ENCODE measurements at regions not wholly inside any gene's neighbourhood (a gene's known extent, or its start where the extent isn't known, plus 50 kb on each side); places are given as distances from the start of the nearest gene placed in this dataset.
A peak's percentile ranks its signal among the peaks of the same experiment; 100 is the strongest.

DNA sequence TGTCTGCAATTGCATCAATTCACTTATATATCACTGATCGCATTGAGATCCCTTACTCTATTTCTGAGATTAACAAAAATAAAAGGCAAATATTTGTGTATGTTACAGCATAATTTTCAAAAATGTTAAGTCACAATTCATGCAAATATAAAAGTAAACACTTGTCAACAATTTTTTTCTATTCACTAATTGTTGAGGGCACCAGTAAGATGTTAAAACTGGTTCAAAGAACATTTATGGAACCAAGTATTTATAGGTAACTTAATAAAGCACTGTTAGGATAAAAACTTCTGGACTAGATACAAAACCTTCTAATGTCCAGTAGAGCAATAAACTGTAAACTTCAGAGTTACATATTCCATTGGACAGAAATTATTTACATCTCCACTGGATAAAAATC lies 586.1 kb upstream of the AUTS2 start:
- Histone ChIP-seq H3K27me3 (ENCODE audit: control insufficient read depth, low read length) (no peaks in the 10 kb centered on the region), H3K36me3 (ENCODE audit: control insufficient read depth, low read length) (no peaks in the 10 kb centered on the region), H3K79me2 (ENCODE audit: control insufficient read depth, low read length) (no peaks in the 10 kb centered on the region), H3K9me3 (ENCODE audit: control insufficient read depth, insufficient read depth, low read length) (no peaks in the 10 kb centered on the region), H3K9me2 (replicated peaks; ENCODE audit: control insufficient read depth, low read length) (no peaks in the 10 kb centered on the region), H3F3A (ENCODE audit: control insufficient read depth, insufficient read depth) (no peaks in the 10 kb centered on the region), H3K27ac (ENCODE audit: low read depth, low read length) (no peak overlapping the region), H3K4me3 (ENCODE audit: low read length) (no peak overlapping the region), H3K4me2 (ENCODE audit: low read length) (no peak overlapping the region), H3K4me1 (ENCODE audit: control insufficient read depth, low read length) (no peaks in the 10 kb centered on the region), H4K20me1 (ENCODE audit: control insufficient read depth, insufficient read depth, low read depth, low read length) (no peaks in the 10 kb centered on the region)
- TF ChIP-seq, protein P1, sequence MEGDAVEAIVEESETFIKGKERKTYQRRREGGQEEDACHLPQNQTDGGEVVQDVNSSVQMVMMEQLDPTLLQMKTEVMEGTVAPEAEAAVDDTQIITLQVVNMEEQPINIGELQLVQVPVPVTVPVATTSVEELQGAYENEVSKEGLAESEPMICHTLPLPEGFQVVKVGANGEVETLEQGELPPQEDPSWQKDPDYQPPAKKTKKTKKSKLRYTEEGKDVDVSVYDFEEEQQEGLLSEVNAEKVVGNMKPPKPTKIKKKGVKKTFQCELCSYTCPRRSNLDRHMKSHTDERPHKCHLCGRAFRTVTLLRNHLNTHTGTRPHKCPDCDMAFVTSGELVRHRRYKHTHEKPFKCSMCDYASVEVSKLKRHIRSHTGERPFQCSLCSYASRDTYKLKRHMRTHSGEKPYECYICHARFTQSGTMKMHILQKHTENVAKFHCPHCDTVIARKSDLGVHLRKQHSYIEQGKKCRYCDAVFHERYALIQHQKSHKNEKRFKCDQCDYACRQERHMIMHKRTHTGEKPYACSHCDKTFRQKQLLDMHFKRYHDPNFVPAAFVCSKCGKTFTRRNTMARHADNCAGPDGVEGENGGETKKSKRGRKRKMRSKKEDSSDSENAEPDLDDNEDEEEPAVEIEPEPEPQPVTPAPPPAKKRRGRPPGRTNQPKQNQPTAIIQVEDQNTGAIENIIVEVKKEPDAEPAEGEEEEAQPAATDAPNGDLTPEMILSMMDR (IDR thresholded peaks at IDR 0.05; ENCODE audit: low read depth, low read length, poor library complexity, severe bottlenecking): no peak
- no peak for TF ChIP-seq EZH2phosphoT487 (IDR thresholded peaks at IDR 0.05; ENCODE audit: borderline replicate concordance, low read length)

DNA sequence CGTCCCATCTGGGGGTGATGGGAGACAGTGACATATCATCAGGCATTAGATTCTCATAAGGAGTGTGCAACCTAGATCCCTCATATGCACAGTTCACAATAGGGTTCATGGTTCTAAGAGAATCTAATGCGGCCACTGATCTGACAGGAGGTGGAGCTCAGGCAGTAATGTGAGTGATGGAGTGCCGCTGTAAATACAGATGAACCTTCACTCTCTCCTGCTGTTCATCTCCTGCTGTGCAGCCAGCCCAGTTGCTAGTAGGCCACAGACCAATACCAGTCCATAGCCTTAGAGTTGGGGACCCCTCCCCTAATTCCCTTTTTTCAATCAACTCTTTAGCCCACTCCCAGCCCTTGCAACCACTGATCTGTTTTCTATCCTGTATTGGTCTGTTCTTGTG lies 581.1 kb upstream of the AUTS2 start:
- Histone ChIP-seq H3K4me2 (ENCODE audit: low read length) (no peak overlapping the region), H3F3A (ENCODE audit: control insufficient read depth, insufficient read depth) (no peaks in the 10 kb centered on the region), H3K27ac (ENCODE audit: low read depth, low read length) (no peak overlapping the region), H4K20me1 (ENCODE audit: control insufficient read depth, insufficient read depth, low read depth, low read length) (no peaks in the 10 kb centered on the region), H3K4me1 (ENCODE audit: control insufficient read depth, low read length) (no peaks in the 10 kb centered on the region), H3K79me2 (ENCODE audit: control insufficient read depth, low read length) (no peaks in the 10 kb centered on the region), H3K9me3 (ENCODE audit: control insufficient read depth, insufficient read depth, low read length) (peaks cover 3% of the 10 kb centered on the region; the same call in 1 of the 2 replicates), H3K36me3 (ENCODE audit: control insufficient read depth, low read length) (no peaks in the 10 kb centered on the region), H3K4me3 (ENCODE audit: low read length) (no peak overlapping the region), H3K27me3 (ENCODE audit: control insufficient read depth, low read length) (no peaks in the 10 kb centered on the region), H3K9me2 (replicated peaks; ENCODE audit: control insufficient read depth, low read length) (no peaks in the 10 kb centered on the region)
- TF ChIP-seq, protein P1 (IDR thresholded peaks at IDR 0.05; ENCODE audit: low read depth, low read length, poor library complexity, severe bottlenecking): no peak
- TF ChIP-seq EZH2phosphoT487 (IDR thresholded peaks at IDR 0.05; ENCODE audit: borderline replicate concordance, low read length): no peak

DNA sequence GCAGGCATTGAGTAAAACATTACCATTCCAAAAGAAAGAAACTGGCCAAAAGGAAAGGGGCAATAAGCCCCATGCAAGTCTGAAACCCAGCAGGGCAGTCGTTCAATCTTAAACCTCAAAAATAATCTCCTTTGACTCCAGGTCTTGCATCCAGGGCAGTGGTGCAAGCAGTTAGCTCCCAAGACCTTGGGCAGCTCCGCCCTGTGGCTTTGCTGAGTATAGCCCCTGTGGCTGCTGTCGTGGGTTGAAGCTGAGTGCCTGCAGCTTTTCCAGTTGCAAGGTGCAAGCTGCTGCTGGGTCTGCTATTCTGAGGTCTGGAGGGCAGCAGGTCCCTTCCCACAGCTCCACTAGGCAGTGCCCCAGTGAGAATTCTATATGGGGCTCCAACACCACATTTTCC lies 580.1 kb upstream of the AUTS2 start:
- no peak overlapping the region for H3K4me3 ChIP-seq (ENCODE audit: low read length)
- H3K9me3 ChIP-seq (ENCODE audit: control insufficient read depth, insufficient read depth, low read length): peaks cover 3% of the 10 kb centered on the region; the same call in 1 of the 2 replicates
- no peaks in the 10 kb centered on the region for H3K4me1 ChIP-seq (ENCODE audit: control insufficient read depth, low read length)
- no peak overlapping the region for H3K4me2 ChIP-seq (ENCODE audit: low read length)
- no peak for TF ChIP-seq EZH2phosphoT487 (IDR thresholded peaks at IDR 0.05; ENCODE audit: borderline replicate concordance, low read length)
- TF ChIP-seq, protein P1 (IDR thresholded peaks at IDR 0.05; ENCODE audit: low read depth, low read length, poor library complexity, severe bottlenecking): peak; percentile 11
- H3K79me2 ChIP-seq (ENCODE audit: control insufficient read depth, low read length): no peaks in the 10 kb centered on the region
- H3K27me3 ChIP-seq (ENCODE audit: control insufficient read depth, low read length): no peaks in the 10 kb centered on the region
- no peaks in the 10 kb centered on the region for H3F3A ChIP-seq (ENCODE audit: control insufficient read depth, insufficient read depth)
- no peaks in the 10 kb centered on the region for H3K9me2 ChIP-seq (replicated peaks; ENCODE audit: control insufficient read depth, low read length)
- no peaks in the 10 kb centered on the region for H3K36me3 ChIP-seq (ENCODE audit: control insufficient read depth, low read length)
- no peaks in the 10 kb centered on the region for H4K20me1 ChIP-seq (ENCODE audit: control insufficient read depth, insufficient read depth, low read depth, low read length)
- H3K27ac ChIP-seq (ENCODE audit: low read depth, low read length): no peak overlapping the region

All from DOHH2 (cell line).